Esophagus mucosa (tissue), 1 donor: ENCODE measurements at regions not wholly inside any gene's neighbourhood (a gene's known extent, or its start where the extent isn't known, plus 50 kb on each side); places are given as distances from the start of the nearest gene placed in this dataset.
"Not testable (repeated sequence)": the region's sequence is repeated elsewhere in the genome, so short reads cannot be mapped to it uniquely, and the experiment has no call there.

Experiments used
- ATAC-seq: fragments of 200-7000 bp; cut with Tn5 transposase; one replicate; pipeline ENCODE4 v1.9.1; 2020
- donor health status: DM: yes; HTN: yes; CAD: no.

DNA sequence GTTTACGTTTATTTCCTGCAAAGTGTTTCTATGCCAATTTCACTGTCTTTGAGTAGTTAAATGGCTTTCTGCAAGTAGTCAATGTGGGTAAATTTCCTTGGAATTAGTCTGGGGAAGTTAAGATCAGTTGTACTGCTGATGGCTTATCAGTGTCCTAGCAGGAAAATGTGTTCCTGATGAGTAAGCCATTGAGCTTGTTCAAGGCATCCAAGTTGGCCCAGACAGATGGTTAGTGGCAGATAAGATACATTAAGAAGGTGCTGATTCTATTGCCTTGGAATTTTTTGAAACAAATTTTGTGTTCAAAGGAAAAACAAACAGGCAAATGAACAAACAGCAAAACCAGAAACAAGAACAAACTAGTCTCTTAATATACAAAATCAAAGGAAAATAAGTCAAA lies 258.4 kb downstream of the MAP2K6 start:
- no peak for ATAC-seq

DNA sequence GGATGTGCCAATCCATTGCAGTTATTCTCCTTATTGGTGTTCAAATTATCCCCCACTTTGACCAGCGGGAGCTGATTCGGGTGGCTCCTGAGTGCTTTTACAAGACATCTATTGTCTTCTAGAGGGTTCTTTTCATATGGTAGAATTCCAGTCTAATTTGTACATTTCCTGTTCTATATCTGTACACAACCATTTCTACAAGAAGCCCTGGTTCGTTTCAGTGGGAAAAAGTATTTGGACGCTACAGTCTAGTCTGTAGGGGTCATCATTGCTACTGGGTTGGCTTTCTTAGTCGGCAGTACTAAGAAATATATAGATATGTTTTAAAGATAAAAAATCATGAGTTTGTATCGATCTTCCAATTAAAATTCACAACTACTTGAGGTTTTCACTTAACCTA lies 262.6 kb downstream of the MAP2K6 start:
- ATAC-seq: no peak

DNA sequence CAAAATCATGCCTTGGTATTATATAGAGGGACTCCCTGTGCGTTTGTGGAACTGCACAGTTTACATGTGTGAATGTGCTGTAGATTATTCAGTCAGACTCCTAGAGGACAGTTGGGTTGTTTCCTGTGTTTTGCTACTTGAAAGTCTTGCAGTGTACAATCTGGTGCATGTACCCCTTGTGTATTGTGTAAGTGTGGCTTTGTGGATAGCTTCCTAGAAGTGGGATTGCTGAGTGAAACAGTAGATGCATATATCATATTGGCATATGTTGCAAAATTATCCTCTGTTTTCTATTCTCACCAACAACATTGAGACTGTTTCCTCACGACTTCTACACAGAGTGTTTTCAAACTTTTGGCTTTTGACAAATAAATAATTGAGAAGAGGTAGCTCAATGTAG lies 263.7 kb downstream of the MAP2K6 start:
- ATAC-seq: no peak

DNA sequence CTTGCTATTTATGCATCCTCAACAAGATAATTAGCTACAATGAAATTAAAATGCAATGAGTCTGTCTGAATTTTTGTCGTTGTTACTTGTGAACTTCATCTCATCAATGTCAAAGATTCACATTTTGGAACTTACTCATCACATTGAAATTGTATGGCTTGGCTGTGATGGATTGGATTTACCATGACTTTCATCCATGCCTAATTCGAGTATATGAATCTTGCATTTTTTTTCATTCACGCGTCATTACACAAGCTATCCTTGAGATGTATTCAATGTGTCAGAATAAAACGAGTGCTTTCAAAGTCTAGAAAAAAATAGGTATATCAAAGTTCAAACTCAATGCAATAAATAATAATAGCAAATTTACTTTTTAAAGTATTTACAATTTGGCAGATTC lies 265.3 kb downstream of the MAP2K6 start:
- no peak for ATAC-seq

DNA sequence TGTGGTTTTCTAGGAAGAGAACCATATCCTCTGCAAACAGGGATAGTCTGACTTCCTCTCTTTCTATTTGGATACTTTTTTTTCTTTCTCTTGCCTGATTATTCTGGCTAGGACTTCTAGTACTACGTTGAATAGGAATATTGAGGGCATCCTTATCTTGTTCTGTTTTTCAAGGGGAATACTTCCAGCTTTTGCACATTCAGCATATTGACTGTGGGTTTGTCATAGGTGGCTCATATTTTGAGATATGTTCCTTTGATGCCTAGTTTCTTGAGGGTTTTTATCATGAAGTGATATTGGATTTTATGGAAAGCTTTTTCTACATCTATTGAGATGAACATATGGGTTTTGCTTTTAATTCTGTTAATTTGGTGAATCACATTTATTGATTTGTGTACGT lies 269.8 kb downstream of the MAP2K6 start:
- no peak for ATAC-seq

DNA sequence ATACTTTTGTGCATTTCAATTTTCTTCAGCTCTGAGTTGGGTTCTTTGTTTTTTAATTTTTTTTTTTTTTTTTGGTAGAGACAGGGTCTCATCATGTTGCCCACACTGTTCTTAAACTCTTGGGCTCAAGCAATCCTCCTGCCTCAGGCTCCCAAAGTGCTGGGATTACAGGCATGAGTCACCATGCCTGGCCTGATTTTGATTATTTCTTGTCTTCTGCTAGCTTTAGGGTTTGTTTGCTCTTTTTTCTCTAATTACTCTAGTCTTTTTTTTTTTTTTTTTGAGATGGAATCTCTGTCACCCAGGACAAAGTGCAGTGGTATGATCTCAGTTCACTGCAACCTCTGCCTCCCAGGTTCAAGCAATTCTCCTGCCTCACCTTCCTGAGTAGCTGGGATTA lies 270.7 kb downstream of the MAP2K6 start:
- ATAC-seq: not testable (repeated sequence)

DNA sequence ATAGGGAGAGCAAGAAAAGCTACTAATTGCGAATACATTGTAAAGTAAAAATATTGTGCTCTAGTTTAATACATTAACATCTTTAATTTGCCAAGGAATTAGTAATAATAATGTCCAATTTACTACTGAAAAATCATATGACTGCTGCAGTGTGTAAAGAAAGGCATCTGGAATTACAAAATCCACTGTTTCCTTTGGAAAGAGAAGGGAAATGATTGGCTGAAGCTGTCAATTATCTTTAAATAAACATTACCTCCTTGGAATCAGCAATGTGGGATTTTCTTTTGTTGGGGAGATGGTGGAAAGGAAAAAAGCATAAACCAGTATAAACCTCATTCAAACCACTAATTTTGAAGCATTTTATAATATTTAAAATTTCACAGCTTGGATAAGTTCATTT lies 276.0 kb downstream of the MAP2K6 start:
- no peak for ATAC-seq

DNA sequence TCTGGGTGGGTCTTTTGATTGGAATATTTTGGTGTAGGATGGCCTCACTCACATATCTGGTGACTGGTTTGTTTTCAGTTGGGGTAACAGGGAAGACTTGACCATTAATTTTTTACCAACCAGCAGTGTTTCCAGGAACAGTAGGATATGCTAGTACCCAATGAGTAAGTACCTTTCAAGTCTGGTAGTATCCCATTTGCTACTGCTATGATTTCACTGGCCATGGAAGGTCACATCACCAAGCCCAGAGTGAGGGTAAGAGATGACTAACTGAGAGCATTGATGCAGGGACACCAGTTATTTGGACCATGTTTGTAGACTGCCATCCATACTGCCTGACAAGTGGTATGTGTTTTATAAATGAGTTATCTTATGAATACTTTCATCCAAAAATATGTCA lies 277.7 kb downstream of the MAP2K6 start:
- ATAC-seq: no peak

DNA sequence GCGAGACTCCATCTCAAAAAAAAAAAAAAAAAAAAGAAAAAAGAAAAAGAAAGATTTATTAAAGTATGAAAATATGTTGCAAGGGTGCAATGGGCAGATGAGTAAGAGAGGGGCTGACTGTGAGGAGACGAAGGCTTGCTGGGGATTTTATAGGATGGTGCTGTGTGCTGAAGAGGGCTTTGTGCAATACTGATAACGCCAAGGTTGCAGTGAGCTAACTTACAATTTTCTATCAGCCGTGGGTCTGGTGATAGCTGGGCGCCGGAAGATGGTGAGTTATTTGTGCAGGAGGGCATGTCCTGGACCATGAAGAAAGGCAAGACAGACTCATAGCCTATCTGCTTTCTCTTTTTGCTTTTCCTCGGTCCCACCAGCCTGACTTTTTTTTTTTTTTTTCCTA lies 281.1 kb downstream of the MAP2K6 start:
- no peak for ATAC-seq

DNA sequence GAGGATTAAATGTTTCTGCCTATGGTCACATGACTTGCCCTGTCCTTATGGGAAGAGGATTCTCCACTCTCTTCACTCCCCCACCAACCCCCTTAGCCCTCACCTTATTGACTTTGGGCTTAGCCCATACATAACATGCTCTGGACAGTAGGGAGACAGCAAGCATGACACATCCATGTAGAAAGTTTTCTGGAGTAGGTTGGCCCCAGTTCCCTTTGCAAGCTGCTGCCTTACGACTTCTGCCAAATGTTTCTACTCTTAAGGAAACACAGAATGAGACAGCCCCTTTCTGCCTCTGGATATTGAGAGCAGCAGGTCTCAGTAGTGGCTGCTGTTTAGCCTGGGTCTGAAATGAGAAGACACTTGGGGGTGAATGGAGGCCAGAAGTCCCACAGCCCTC lies 282.2 kb downstream of the MAP2K6 start:
- no peak for ATAC-seq

DNA sequence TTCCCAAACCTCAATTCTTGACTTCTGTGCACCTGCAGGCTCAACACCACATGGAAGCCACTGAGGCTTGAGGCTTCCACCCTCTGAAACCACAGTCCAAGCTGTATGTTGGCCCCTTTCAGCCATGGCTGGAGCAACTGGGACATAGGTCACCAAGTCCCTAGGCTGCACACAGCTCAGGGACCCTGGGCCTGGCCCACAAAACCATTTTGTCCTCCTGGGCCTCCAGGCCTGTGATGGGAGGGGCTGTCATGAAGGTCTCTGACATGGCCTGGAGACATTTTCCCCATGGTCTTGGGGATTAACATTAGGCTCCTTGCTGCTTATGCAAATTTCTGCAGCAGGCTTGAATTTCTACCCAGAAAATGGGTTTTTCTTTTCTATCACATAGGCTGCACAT lies 283.9 kb downstream of the MAP2K6 start:
- ATAC-seq: not testable (repeated sequence)

DNA sequence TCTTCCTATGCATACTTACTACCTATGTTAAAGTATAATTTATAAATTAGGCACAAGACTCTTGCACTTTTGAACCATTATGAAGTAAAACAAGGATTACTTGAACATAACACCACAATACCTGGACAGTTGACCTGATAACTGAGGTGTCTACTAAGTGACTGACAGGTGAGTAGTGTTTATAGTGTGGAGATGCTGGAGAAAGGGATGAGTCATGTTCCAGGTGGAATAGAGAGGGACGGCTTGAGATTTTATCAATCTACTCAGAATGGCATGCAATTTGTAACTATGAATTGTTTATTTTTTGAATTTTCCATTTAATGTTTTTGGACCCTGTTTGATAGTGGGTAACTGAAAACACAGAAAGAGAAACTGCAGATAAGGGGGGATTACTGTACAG lies 287.6 kb downstream of the MAP2K6 start:
- no peak for ATAC-seq

DNA sequence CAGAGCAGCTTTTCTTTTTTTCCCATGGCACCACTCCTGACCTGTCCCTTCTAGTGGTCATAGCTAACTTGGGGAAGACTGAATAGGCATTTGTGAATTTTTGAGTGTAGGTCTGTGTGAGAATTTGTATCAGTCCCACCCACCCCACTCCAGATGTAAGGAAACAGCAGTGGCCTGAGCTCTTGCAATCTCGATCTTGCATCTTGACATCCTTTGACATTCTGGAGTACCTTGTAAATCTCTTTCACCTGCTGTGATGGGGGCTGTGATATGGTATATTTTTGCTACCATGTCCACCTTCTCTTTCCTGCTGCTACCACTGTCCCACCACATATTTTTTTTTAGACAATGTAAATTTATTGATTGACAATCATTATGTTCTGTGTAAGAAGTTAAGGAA lies 289.3 kb downstream of the MAP2K6 start:
- no peak for ATAC-seq

DNA sequence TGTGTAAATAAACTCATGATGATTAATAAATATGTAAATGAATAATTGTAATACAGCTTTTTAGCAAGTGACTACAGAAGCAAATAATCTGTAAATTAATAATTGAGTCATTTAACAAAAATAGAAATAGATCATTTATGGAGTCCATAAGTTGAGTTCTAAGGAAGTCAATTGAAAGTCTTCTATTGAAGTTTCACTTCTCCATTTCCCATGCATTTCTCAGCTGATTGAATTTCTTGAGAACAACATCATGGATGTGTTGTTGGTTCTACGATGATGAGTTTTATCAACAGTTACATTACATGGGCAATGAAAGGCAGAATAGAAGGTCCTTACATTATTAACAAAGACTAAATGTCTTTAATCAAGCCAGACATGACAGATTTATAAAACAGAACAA lies 290.4 kb downstream of the MAP2K6 start:
- no peak for ATAC-seq

DNA sequence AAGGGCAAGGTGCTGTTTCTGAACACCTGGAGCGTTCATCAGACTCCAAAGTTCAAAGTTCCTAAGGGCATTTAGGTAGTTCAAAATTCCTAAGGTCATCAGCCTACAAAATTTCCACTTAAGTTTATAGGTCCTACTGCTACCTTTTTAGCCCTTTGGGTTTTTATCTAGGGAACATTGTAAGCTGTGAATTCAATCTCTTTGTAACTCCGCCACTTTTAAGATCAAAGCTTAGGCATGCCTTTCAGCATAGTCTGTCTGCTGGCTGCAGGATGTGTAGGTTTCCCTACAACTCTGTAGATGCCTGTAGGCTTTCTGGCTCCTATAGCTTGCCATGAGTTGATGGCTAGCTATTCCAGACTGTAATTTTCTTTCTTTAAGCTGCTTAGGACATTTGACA lies 291.6 kb downstream of the MAP2K6 start:
- no peak for ATAC-seq

DNA sequence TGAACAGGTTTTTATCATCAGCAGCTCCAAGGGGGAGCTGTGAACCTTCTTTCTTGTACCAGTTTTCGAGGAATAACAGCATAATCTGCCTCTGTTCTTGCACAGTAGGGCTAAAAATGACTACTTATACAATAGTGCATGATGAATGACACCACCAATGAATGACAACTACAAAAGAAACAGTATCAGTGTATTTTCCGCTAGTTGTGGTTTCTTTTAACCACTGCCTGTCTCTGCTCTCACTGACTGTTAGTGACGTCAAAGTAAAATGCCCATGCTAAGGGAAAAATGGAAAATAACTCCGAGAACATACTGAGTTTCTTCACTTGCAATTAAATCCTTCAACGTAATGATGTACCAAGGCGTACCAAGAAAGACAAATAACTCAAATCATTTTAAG lies 294.9 kb downstream of the MAP2K6 start:
- ATAC-seq: no peak

DNA sequence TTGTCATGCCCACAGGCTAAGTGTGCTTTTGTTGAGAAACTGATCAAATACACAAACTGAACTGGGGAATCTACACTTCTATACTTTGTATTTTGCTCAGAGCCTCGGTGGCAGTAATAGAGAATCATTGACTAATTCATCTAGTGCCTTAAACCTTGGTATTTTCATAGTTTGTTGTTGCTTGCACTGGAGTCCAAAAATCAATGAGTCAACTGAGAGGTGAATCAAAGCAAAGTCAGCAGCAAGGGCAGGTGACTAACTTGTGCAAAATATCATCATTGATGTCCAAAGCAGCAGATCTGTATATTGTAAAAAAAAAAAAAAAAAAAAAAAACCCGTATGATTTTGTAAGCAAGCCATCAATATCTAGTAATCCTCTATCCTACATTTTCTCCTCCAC lies 296.4 kb downstream of the MAP2K6 start:
- no peak for ATAC-seq

DNA sequence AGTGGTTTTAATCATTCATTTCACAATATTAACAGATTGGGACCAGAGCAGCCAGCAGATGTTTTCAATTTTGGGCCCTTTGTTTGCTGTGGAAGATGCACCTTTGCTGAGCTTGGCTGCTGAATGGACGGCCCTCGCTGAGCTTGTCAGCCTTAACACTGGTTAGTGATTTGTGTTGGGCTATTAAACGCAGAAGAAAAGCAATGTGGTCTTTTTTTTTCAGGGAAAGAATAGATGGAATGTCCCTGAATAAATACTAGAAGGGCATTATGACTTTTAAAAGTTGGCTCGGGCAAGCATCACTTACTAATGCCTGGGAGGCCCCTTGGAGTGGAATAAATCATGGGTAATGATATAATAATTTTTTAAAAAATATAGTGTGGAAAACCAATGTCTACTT lies 297.0 kb downstream of the MAP2K6 start:
- no peak for ATAC-seq

DNA sequence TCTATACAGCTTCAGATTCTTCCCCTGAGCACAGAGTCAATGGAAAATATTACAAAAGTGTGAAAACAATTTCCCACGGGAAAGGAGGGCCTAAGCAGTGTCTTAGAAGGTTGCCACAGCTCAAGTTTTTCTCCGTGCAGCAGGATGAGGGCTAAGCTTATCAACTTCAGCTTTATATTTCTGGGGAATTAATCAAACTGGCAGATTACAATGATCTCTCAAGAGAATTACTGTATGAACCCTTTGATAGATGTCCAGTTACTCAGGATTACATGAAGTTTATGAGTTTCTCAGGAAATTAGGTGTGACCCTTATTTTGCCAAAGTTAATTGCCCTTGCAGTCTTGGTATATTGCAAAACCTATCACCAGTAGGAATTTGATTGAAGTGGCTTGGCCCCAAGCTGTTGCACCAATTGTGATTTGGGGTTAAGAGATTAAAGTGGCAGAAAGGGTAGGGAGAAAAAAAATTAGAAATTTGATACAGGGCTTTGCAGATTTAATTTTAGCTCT lies 298.4 kb downstream of the MAP2K6 start:
- ATAC-seq: peak; percentile 50

DNA sequence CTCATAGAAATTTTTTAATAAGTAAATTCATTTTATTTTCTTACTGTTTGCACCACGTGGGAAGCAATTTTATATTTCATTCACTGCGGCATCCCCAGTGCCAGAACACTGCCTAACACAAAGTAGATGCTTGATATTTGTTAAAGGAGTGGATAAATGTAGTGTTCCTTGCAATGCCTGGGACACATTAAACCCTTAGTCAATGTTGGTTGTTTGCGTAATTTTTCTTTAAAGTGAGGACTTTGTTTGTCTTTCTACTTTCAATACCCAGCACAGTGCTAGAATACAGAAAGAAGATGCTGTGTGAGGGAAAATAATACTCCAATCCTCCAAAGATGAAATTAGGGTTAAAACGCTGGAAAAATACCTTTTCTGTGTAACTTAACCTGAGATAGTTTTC lies 299.3 kb downstream of the MAP2K6 start:
- ATAC-seq: no peak

DNA sequence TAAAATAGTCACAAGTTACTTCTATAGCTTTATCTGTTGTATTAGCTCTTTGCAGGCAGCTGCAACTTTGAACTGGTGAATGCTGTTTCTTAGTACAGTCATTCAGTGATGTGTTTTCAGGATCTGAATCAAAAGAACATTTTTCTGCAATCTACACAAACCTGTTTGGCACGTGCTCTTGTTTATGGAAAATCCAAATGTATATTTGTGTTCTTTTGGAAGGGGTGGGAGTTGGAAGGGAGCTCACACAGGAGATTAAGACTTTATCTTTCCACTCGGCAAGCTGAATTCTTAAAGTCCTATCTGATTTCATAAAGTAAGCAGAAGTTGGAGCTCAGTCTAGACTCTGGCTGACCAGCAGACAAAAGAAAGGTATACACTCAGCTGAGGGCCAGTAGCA lies 300.2 kb downstream of the MAP2K6 start:
- ATAC-seq: no peak

DNA sequence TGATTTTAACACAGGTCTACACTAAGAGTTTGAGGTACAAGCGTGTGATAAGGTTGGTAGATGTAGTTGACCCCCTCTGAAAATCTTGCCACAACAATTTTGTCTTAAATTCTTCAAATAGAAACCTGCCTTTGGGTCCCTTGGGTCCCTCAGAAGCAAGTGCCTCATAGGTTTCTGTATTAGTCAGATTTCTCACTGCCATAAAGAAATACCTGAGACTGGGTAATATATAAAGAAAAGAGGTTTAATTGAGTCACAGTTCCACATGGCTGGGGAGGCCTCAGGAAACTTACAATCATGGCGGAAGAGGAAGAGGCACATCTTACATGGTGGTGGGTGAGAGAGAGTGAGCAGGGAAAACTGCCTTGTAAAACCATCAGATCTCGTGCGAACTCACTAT lies 301.2 kb downstream of the MAP2K6 start:
- ATAC-seq: no peak

DNA sequence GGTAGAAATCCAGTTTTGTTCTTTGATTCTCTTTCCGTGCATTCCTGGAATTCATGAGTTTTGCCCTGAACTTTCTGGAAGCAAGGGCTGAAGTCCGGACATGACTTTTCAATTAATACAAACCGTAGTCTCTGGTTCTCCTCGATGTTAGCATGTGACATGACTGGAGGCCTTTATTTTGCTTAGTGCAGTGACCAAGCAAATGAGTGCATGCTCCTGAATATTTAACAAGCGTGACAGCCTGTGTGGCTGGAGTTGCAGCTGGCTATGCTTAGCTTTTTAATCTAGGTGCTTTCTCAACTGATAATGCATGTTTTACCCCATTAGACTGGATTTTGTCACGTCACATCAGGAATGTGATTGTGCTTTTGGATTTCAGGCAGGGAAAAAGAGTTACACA lies 302.1 kb downstream of the MAP2K6 start:
- ATAC-seq: no peak

DNA sequence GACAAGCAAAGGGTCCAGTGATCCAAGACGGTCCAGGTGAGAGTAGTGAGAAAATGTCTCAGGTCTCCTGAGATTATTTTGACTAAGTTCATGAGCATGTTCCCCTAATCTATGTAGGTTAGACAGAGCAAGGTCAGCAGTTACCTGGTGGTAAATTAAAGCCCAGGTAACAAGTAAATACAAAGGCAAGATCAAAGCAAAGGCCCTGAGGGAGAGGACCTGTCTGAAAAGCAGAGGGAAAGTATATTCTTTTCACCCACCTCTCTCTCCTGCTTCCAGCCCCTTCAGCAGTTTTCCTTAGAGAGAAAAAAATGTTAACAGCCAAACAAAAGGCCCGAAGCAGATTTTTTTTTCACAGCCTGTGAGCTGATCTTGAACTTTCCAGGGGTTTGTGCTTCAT lies 302.7 kb downstream of the MAP2K6 start:
- ATAC-seq: no peak

DNA sequence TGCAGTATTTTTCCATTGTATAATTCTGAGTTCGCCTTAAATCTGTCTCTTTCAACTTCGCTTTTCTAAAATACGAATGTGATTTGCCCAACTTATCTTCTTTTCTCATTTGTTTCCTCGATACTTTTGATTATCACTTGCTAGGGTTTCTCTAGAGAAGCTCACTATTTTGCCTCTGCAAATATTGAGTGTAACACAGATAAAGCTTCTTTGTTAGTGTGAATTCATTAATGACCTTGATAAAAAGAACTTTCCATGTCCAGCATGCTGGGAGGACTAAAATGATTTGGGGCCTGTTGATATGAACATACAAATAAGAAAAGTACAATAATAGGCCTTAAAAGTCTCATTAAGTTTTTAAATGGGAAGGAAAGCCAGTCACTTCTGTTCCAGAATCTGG lies 303.3 kb downstream of the MAP2K6 start:
- ATAC-seq: no peak

DNA sequence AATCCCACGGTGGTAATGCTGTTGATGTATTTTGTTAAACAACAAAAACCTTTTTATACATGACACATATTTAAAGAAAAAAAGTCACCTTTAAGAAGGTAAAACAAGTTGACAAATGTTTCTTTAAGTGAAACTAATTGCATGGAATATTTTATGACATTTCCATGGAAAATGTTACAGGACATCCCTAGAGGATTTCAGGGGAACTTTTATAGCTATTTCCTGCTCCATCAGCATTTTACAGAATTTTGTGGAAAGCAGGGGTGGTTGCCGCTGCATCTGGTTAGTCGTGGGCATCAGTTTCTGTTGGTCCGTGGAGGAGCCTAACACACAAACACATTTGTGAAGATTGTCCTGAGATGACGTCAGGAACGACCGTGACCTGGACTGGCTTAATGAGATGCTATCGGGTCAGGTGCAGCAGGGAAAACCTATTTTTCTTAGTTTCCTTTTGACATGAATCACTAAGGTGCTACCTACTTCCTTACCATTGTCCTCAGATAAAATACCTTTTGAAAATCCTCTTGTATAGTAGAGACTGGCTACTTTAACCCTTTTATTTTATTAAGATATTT lies 305.1 kb downstream of the MAP2K6 start:
- no peak for ATAC-seq
